Neutrophil (primary cell): ENCODE measurements at regions not wholly inside any gene's neighbourhood (a gene's known extent, or its start where the extent isn't known, plus 50 kb on each side); places are given as distances from the start of the nearest gene placed in this dataset.

ENCODE experiments used
- H3K27ac ChIP-seq: fragments of 200-600 bp; sonication (generic); 2 replicates; pipeline ENCODE4 v1.5.1; 2016; ENCODE audit warnings: mild to moderate bottlenecking, moderate library complexity
- H3K27me3 ChIP-seq: fragments of 200-600 bp; sonication (generic); 2 replicates; pipeline ENCODE4 v1.6.0; 2016; ENCODE audit warnings: mild to moderate bottlenecking
- H3K36me3 ChIP-seq: fragments of 200-600 bp; sonication (generic); 2 replicates; pipeline ENCODE4 v1.5.1; 2017
- H3K4me1 ChIP-seq, 2 experiments: fragments of 200-600 bp in 1 of 2; sonication (generic) in 1 of 2; 1 replicate in 1 of 2; 2 replicates in 1 of 2; pipeline versions ENCODE4 v1.5.1 to v1.6.1; 2013 to 2016; ENCODE audit warnings: low read depth in 1 of 2, low read length in 1 of 2, mild to moderate bottlenecking in 1 of 2, moderate library complexity in 1 of 2; ENCODE audit not compliant: control insufficient read depth in 1 of 2, insufficient read depth in 1 of 2
- H3K4me3 ChIP-seq, 2 experiments: fragments of 200-600 bp in 1 of 2; sonication (generic) in 1 of 2; 1 replicate in 1 of 2; 2 replicates in 1 of 2; pipeline ENCODE4 v1.5.1; 2013 to 2016; ENCODE audit warnings: low read depth in 1 of 2, low read length in 1 of 2, mild to moderate bottlenecking in 1 of 2, moderate library complexity in 1 of 2
- H3K9me3 ChIP-seq: fragments of 200-600 bp; sonication (generic); 2 replicates; pipeline ENCODE4 v1.5.1; 2016
- TF ChIP-seq, protein P1 (sequence below): fragments of 200-600 bp; sonication (generic); IDR thresholded peaks from 2 replicates; pipeline ENCODE4 v1.5.1; 2016; ENCODE audit warnings: antibody characterized with exemption

DNA sequence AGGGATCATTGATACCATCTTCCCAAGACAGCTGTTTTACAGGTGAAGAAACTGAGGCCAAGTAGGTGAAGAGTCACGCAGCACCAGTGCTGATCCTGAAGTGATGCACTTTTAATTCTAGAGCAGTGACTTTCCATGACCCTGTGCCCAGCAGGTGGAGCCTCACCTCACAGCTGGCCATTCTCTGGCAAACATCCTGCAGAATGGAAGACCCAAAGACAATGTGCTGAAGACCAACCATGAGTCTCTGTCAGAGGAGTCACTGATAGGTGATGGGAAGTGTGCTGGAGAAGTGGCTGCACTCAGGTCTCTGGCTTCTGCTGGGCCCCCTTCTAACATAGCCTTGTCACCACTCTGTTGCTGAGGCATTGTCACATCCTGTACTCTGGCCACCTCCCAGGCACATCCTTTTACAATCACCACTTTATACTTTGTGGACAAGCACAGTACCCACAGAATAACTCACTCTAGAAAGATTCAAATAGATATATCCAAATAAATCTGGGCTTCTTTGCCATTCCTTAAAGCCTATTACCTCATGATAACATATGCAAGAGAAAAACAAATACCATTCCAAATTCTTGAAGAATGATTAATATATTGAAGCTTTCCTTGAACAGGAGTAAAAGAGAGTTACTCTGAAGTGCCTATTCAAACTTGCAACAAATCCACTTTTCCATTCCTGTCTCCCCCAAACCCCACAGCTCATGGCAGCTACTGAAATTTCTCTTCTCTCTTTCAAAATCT lies 64.1 kb upstream of the SCOC start:
- H3K4me3 ChIP-seq, result no peak overlapping the region
- H3K27ac ChIP-seq, result no peak overlapping the region
- H3K27me3 ChIP-seq, result no peaks in the 10 kb centered on the region
- H3K9me3 ChIP-seq, result no peaks in the 10 kb centered on the region
- H3K4me1 ChIP-seq, result no peaks in the 10 kb centered on the region
- TF ChIP-seq, protein P1, sequence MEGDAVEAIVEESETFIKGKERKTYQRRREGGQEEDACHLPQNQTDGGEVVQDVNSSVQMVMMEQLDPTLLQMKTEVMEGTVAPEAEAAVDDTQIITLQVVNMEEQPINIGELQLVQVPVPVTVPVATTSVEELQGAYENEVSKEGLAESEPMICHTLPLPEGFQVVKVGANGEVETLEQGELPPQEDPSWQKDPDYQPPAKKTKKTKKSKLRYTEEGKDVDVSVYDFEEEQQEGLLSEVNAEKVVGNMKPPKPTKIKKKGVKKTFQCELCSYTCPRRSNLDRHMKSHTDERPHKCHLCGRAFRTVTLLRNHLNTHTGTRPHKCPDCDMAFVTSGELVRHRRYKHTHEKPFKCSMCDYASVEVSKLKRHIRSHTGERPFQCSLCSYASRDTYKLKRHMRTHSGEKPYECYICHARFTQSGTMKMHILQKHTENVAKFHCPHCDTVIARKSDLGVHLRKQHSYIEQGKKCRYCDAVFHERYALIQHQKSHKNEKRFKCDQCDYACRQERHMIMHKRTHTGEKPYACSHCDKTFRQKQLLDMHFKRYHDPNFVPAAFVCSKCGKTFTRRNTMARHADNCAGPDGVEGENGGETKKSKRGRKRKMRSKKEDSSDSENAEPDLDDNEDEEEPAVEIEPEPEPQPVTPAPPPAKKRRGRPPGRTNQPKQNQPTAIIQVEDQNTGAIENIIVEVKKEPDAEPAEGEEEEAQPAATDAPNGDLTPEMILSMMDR, result no peak
- H3K36me3 ChIP-seq, result no peaks in the 10 kb centered on the region

DNA sequence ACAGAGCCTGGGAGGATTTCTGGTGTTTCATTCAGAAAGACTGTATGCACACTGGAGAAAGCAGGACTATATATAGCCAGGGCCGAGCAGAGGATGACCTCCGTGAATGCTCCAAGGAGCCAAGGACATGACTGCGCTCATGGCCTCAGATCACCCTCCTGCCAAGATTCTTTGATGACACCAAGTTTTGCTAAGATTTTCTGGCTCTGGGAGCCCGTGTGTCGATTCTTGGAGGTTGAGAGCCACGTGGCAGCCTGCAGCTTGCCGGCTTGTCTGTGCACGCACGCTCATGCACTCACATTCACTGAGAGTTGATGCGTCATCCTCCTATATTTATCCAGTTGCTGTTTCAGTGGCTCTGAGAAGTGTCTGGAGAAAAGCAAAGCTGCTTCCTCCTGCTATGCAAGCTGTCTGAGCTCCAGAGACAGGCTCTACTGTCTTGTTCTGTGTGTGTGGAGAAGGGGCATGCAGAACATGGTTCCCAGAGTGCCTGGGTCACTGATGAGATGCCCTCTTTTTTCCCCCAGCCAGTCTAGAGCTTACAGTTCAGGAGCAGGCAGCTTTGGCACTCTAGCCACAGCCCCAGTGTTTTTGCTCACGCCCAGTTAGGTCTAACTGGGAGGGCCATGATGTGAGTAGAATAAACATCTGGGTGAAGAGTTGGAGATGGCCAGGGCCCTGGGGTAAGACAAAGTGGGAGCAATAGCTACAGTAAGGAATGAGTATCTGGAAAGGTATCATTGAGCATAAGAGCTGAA lies 64.9 kb upstream of the SCOC start:
- H3K4me1 ChIP-seq, result no peaks in the 10 kb centered on the region
- H3K9me3 ChIP-seq, result no peaks in the 10 kb centered on the region
- H3K27ac ChIP-seq, result no peak overlapping the region
- TF ChIP-seq, protein P1, result no peak
- no peaks in the 10 kb centered on the region for H3K36me3 ChIP-seq
- H3K4me3 ChIP-seq, result no peak overlapping the region
- no peaks in the 10 kb centered on the region for H3K27me3 ChIP-seq

DNA sequence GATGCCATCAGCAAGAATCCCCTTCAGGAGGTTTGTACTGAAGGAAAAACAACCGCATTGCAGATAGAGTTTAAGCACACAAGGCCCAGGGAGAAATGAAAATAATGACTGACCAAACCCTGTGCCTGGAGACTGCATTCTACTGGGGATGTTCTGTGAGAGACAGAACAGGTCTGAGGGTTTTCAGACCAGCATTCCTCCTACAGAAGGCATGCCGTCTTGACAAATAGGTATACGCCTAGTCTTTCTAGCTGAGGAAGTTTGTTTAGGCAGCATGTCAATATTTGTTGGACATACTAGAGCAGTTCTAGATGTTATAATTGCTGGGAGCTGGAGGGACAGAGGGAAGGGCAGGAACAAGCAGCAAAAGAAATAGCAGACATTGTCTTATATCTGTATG lies 68.4 kb upstream of the SCOC start:
- Histone ChIP-seq H3K4me3 (no peak overlapping the region), H3K27me3 (no peaks in the 10 kb centered on the region), H3K4me1 (no peaks in the 10 kb centered on the region), H3K36me3 (no peaks in the 10 kb centered on the region), H3K27ac (no peak overlapping the region), H3K9me3 (no peaks in the 10 kb centered on the region)
- TF ChIP-seq, protein P1, result no peak

DNA sequence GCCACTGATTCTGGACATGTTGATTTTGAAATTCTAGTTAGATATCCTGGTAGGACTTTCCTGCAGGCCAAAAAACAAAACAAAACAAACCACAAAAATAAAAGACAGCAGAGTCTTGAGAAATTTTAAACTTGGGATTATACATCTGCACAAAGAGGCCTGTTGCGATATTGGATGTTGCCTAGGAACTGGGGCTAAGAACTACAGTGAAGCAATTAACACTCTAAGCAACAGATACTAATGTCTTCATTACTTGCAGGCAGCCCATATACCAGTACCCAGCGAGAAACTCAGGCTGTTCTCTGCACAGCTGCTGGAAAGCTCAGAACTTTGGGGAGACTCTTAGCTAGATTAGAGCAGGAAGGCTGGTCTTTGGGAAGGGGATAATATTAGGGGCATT lies 69.1 kb upstream of the SCOC start:
- Histone ChIP-seq H3K36me3 (no peaks in the 10 kb centered on the region), H3K27me3 (no peaks in the 10 kb centered on the region), H3K4me3 (no peak overlapping the region), H3K27ac (no peak overlapping the region), H3K4me1 (no peaks in the 10 kb centered on the region), H3K9me3 (no peaks in the 10 kb centered on the region)
- TF ChIP-seq, protein P1, result no peak

DNA sequence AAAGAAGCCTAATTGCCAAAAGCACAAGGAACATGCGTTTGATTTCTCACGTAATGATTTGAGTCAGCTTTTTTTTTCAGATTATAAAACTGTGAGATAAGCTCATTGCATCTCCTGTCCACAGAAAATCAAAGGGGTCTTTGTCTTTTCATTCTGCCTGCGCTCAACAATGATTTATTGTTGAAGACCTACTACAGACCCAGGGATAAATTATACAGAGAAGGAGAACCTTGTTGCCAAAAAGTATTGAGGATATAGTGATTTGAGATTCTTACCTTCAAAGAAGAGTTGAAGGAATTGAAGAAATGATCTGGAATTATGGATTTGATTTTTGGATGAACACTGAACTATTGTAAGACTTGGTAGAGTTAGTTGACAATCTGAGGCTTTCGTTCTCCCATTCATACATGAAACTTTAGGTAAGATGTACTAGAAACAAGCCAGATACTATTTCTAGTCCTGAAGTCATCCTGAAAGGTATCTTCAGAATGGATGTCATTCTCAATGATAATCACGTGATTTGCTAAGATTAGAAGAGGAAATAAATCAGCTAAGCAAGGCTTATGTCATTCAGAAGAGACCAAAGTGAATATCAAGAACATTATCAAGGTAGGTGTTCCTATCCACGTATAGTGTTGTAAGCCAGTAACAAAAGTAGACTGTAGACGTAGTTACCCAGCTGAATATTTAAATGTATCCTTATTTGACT lies 71.1 kb upstream of the SCOC start:
- TF ChIP-seq, protein P1, result no peak
- H3K4me1 ChIP-seq, result no peaks in the 10 kb centered on the region
- no peaks in the 10 kb centered on the region for H3K27me3 ChIP-seq
- H3K4me3 ChIP-seq, result no peak overlapping the region
- H3K27ac ChIP-seq, result no peak overlapping the region
- H3K9me3 ChIP-seq, result no peaks in the 10 kb centered on the region
- H3K36me3 ChIP-seq, result no peaks in the 10 kb centered on the region
